ENCODE measurements at regions not wholly inside any gene's neighbourhood (a gene's known extent, or its start where the extent isn't known, plus 50 kb on each side); places are given as distances from the start of the nearest gene placed in this dataset.

DNA sequence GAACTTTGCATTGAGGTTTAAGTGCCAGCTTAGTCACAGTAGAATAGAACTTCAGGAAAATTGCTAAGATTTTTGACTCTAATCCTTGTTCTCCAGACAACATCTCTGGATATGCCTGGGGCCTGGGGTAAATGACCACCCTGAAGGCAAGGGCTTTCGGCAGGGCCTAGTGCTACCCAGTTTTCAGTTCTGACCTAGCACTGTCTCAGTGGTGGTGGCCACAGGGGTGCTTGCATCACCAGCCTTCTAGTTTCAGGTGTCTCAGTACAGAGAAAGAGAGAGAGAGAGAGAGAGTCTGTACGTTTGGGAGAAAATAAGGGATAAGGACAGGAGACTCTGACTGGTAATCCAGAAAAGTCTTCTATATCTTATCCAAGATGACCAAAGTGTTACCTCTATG, 890.5 kb downstream of the JRKL start:
- Histone ChIP-seq H3K4me3 (no peak overlapping the region), H3K79me2 (ENCODE audit: control insufficient read depth, insufficient read depth, low read length) (no peaks in the 10 kb centered on the region), H3K4me1 (ENCODE audit: control insufficient read depth, insufficient read depth, low read length) (no peaks in the 10 kb centered on the region), H4K20me1 (ENCODE audit: control insufficient read depth, insufficient read depth) (no peaks in the 10 kb centered on the region), H3K36me3 (ENCODE audit: control insufficient read depth in 2 of 2, insufficient read depth in 2 of 2, low read length in 1 of 2) (no peaks in the 10 kb centered on the region), H3K9me3 (replicated peaks; ENCODE audit: control insufficient read depth, insufficient read depth, low read length) (no peaks in the 10 kb centered on the region), H3K4me2 (ENCODE audit: control insufficient read depth, insufficient read depth) (no peak overlapping the region), H3K9ac (ENCODE audit: control insufficient read depth, insufficient read depth, low read length) (no peak overlapping the region), H2AFZ (ENCODE audit: control insufficient read depth, low read depth, low read length) (no peak overlapping the region), H3K27ac (ENCODE audit: control insufficient read depth, insufficient read depth) (no peak overlapping the region), H3K27me3 (replicated peaks in 1 of 2; ENCODE audit: control insufficient read depth in 2 of 2, insufficient read depth in 2 of 2, low read length in 1 of 2) (no peaks in the 10 kb centered on the region)
- WGBS (ENCODE audit: insufficient coverage, insufficient replicate concordance, low lambda C conversion rate, missing lambda C conversion rate) = 5% methylated on average over 2 of the region's 2 CpGs
- in situ Hi-C loops (cut with MboI) = no loop called here
- no peak for FAIRE-seq
- ChIA-PET RAD21 (ENCODE audit: unreplicated experiment) (no interaction called here), CTCF (no interaction called here), POLR2A (no interaction called here), SMC1A (ENCODE audit: uncharacterized antibody, unreplicated experiment) (no interaction called here)
- ATAC-seq = no peak
- intact Hi-C loops (cut with micrococcal nuclease; ENCODE audit: unreplicated experiment) = no loop called here
- TF ChIP-seq ZSCAN29 (IDR thresholded peaks at IDR 0.05) = no peak
- TF ChIP-seq SIX5 (IDR thresholded peaks at IDR 0.05; ENCODE audit: low read depth, low read length, severe bottlenecking) = no peak
- TF ChIP-seq, protein P1, sequence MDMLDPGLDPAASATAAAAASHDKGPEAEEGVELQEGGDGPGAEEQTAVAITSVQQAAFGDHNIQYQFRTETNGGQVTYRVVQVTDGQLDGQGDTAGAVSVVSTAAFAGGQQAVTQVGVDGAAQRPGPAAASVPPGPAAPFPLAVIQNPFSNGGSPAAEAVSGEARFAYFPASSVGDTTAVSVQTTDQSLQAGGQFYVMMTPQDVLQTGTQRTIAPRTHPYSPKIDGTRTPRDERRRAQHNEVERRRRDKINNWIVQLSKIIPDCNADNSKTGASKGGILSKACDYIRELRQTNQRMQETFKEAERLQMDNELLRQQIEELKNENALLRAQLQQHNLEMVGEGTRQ (IDR thresholded peaks at IDR 0.05; ENCODE audit: borderline replicate concordance, low read depth, low read length) = no peak
- no peak for TF ChIP-seq TCF7 (IDR thresholded peaks at IDR 0.05; ENCODE audit: borderline replicate concordance)
- no peak for DNase-seq (ENCODE audit: low read depth, low spot score)
- BruUV-seq (replicated peaks) = no TSS peak

GRCh38 chr11:97289823-97290222, 900.0 kb downstream of the JRKL start:
- ChIA-PET POLR2A (no interaction called here), SMC1A (ENCODE audit: uncharacterized antibody, unreplicated experiment) (no interaction called here), CTCF (no interaction called here), RAD21 (ENCODE audit: unreplicated experiment) (no interaction called here)
- no peak for FAIRE-seq
- Histone ChIP-seq H2AFZ (ENCODE audit: control insufficient read depth, low read depth, low read length) (no peak overlapping the region), H3K4me1 (ENCODE audit: control insufficient read depth, insufficient read depth, low read length) (no peaks in the 10 kb centered on the region), H3K9me3 (replicated peaks; ENCODE audit: control insufficient read depth, insufficient read depth, low read length) (no peaks in the 10 kb centered on the region), H3K4me3 (no peak overlapping the region), H3K27me3 (replicated peaks in 1 of 2; ENCODE audit: control insufficient read depth in 2 of 2, insufficient read depth in 2 of 2, low read length in 1 of 2) (no peaks in the 10 kb centered on the region), H3K4me2 (ENCODE audit: control insufficient read depth, insufficient read depth) (no peak overlapping the region), H3K79me2 (ENCODE audit: control insufficient read depth, insufficient read depth, low read length) (no peaks in the 10 kb centered on the region), H3K9ac (ENCODE audit: control insufficient read depth, insufficient read depth, low read length) (no peak overlapping the region), H4K20me1 (ENCODE audit: control insufficient read depth, insufficient read depth) (no peaks in the 10 kb centered on the region), H3K27ac (ENCODE audit: control insufficient read depth, insufficient read depth) (no peak overlapping the region), H3K36me3 (ENCODE audit: control insufficient read depth in 2 of 2, insufficient read depth in 2 of 2, low read length in 1 of 2) (no peaks in the 10 kb centered on the region)
- BruUV-seq (replicated peaks) = no TSS peak
- intact Hi-C loops (cut with micrococcal nuclease; ENCODE audit: unreplicated experiment) = no loop called here
- 21% methylated on average over 2 of the region's 2 CpGs for WGBS (ENCODE audit: insufficient coverage, insufficient replicate concordance, low lambda C conversion rate, missing lambda C conversion rate)
- DNase-seq (ENCODE audit: low read depth, low spot score) = no peak
- no peak for ATAC-seq
- in situ Hi-C loops (cut with MboI) = no loop called here
- TF ChIP-seq IKZF1 (conservative IDR thresholded peaks at IDR 0.05) (no peak), SIN3A (IDR thresholded peaks at IDR 0.05; ENCODE audit: low read depth, low read length) (no peak), ZNF24 (IDR thresholded peaks at IDR 0.05) (no peak), NFYA (IDR thresholded peaks at IDR 0.05; ENCODE audit: borderline replicate concordance, low read depth, low read length) (no peak), NFIC (IDR thresholded peaks at IDR 0.05; ENCODE audit: low read depth, low read length) (no peak), ATF2 (IDR thresholded peaks at IDR 0.05; ENCODE audit: low read length) (no peak), BHLHE40 (IDR thresholded peaks at IDR 0.05; ENCODE audit: borderline replicate concordance in 1 of 2, low read depth in 2 of 2, low read length in 1 of 2) (no peak)
- TF ChIP-seq, protein P2, sequence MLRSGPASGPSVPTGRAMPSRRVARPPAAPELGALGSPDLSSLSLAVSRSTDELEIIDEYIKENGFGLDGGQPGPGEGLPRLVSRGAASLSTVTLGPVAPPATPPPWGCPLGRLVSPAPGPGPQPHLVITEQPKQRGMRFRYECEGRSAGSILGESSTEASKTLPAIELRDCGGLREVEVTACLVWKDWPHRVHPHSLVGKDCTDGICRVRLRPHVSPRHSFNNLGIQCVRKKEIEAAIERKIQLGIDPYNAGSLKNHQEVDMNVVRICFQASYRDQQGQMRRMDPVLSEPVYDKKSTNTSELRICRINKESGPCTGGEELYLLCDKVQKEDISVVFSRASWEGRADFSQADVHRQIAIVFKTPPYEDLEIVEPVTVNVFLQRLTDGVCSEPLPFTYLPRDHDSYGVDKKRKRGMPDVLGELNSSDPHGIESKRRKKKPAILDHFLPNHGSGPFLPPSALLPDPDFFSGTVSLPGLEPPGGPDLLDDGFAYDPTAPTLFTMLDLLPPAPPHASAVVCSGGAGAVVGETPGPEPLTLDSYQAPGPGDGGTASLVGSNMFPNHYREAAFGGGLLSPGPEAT (IDR thresholded peaks at IDR 0.05; ENCODE audit: low read depth) = no peak
- TF ChIP-seq, protein P3, sequence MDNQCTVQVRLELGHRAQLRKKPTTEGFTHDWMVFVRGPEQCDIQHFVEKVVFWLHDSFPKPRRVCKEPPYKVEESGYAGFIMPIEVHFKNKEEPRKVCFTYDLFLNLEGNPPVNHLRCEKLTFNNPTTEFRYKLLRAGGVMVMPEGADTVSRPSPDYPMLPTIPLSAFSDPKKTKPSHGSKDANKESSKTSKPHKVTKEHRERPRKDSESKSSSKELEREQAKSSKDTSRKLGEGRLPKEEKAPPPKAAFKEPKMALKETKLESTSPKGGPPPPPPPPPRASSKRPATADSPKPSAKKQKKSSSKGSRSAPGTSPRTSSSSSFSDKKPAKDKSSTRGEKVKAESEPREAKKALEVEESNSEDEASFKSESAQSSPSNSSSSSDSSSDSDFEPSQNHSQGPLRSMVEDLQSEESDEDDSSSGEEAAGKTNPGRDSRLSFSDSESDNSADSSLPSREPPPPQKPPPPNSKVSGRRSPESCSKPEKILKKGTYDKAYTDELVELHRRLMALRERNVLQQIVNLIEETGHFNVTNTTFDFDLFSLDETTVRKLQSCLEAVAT (IDR thresholded peaks at IDR 0.05) = no peak

All from GM12878 (cell line).